Spinal cord (tissue), 9 donors: ENCODE measurements at regions not wholly inside any gene's neighbourhood (a gene's known extent, or its start where the extent isn't known, plus 50 kb on each side); places are given as distances from the start of the nearest gene placed in this dataset.
"Not testable (repeated sequence)": the region's sequence is repeated elsewhere in the genome, so short reads cannot be mapped to it uniquely, and the experiment has no call there.

Experiments used
- DNase-seq, 6 donors: peaks; one replicate each; pipeline versions ENCODE4 v3.0.0 to v3.0.0-alpha.2; 2013 to 2015; ENCODE audit warnings: low spot score in 6 of 6, low read depth in 4 of 6
- H3K27ac ChIP-seq: one replicate; pipeline ENCODE4 v1.5.1; 2013; ENCODE audit warnings: low read depth, low read length, control low read depth
- H3K27me3 ChIP-seq: one replicate; pipeline ENCODE4 v1.6.1; 2013; ENCODE audit warnings: low read length; ENCODE audit not compliant: control insufficient read depth, insufficient read depth
- H3K36me3 ChIP-seq: one replicate; pipeline ENCODE4 v1.6.1; 2013; ENCODE audit warnings: low read length; ENCODE audit not compliant: control insufficient read depth, insufficient read depth
- H3K4me1 ChIP-seq: one replicate; pipeline ENCODE4 v1.6.1; 2013; ENCODE audit warnings: low read length; ENCODE audit not compliant: control insufficient read depth, insufficient read depth
- H3K4me3 ChIP-seq: one replicate; pipeline ENCODE4 v1.5.1; 2013; ENCODE audit warnings: low read depth, low read length, control low read depth
- H3K9me3 ChIP-seq: one replicate; pipeline ENCODE4 v1.6.1; 2013; ENCODE audit warnings: low read length; ENCODE audit not compliant: control insufficient read depth, insufficient read depth
- WGBS: methylation state at CpG from one replicate; pipeline ENCODE4 v1.1.5; 2013; ENCODE audit warnings: missing lambda C conversion rate; ENCODE audit not compliant: insufficient coverage; 5-methylcytosine and 5-hydroxymethylcytosine counted together
- donor health status: healthy.

- not testable (repeated sequence) for DNase-seq, H3K4me3 ChIP-seq, H3K9me3 ChIP-seq, H3K27ac ChIP-seq, H3K4me1 ChIP-seq, H3K36me3 ChIP-seq, H3K27me3 ChIP-seq
- WGBS: no CpG with 5 or more reads among the region's 7 CpGs
Observed at GRCh38 chr9:62038260-62038659, 848.4 kb downstream of the SPATA31A7 start.

- not testable (repeated sequence) for H3K27ac ChIP-seq, H3K4me1 ChIP-seq, H3K9me3 ChIP-seq, H3K27me3 ChIP-seq, H3K4me3 ChIP-seq, DNase-seq, H3K36me3 ChIP-seq
- WGBS: no CpG with 5 or more reads among the region's 3 CpGs
Observed at GRCh38 chr9:62058155-62058554, 868.3 kb downstream of the SPATA31A7 start.

- H3K36me3 ChIP-seq, DNase-seq, H3K4me1 ChIP-seq, H3K4me3 ChIP-seq, H3K9me3 ChIP-seq, H3K27me3 ChIP-seq, H3K27ac ChIP-seq: not testable (repeated sequence)
- WGBS: no CpG with 5 or more reads among the region's 5 CpGs
Observed at GRCh38 chr9:62071043-62071442, 881.2 kb downstream of the SPATA31A7 start.

- H3K9me3 ChIP-seq, H3K4me1 ChIP-seq, DNase-seq, H3K4me3 ChIP-seq, H3K36me3 ChIP-seq, H3K27me3 ChIP-seq, H3K27ac ChIP-seq: not testable (repeated sequence)
- no CpG with 5 or more reads among the region's 10 CpGs for WGBS
Observed at GRCh38 chr9:62073401-62073800, 883.6 kb downstream of the SPATA31A7 start.

- not testable (repeated sequence) for H3K36me3 ChIP-seq, H3K9me3 ChIP-seq, H3K4me1 ChIP-seq, DNase-seq, H3K27me3 ChIP-seq, H3K27ac ChIP-seq, H3K4me3 ChIP-seq
- WGBS: no CpG with 5 or more reads among the region's 1 CpG
Observed at GRCh38 chr9:62084245-62084644, 894.4 kb downstream of the SPATA31A7 start.

GRCh38 chr9:62095714-62096345, 906.0 kb downstream of the SPATA31A7 start:
- not testable (repeated sequence) for H3K4me1 ChIP-seq, H3K9me3 ChIP-seq, H3K27me3 ChIP-seq, H3K36me3 ChIP-seq, H3K27ac ChIP-seq, DNase-seq, H3K4me3 ChIP-seq
- WGBS: no CpG with 5 or more reads among the region's 6 CpGs

GRCh38 chr9:62110486-62110885, 920.6 kb downstream of the SPATA31A7 start:
- not testable (repeated sequence) for H3K4me1 ChIP-seq
- WGBS: no CpG with 5 or more reads among the region's 5 CpGs

GRCh38 chr9:62116951-62117640, 927.3 kb downstream of the SPATA31A7 start:
- DNase-seq, H3K4me1 ChIP-seq, H3K4me3 ChIP-seq, H3K27ac ChIP-seq, H3K36me3 ChIP-seq, H3K9me3 ChIP-seq, H3K27me3 ChIP-seq: not testable (repeated sequence)
- WGBS: no CpG with 5 or more reads among the region's 6 CpGs

More at GRCh38 chr9:62110486-62110885, 920.6 kb downstream of the SPATA31A7 start:
- DNase-seq, H3K36me3 ChIP-seq, H3K27me3 ChIP-seq, H3K27ac ChIP-seq, H3K4me3 ChIP-seq, H3K9me3 ChIP-seq: not testable (repeated sequence)

- not testable (repeated sequence) for H3K27me3 ChIP-seq, H3K4me3 ChIP-seq, H3K4me1 ChIP-seq, H3K27ac ChIP-seq, DNase-seq, H3K9me3 ChIP-seq, H3K36me3 ChIP-seq
- no CpG with 5 or more reads among the region's 1 CpG for WGBS
Observed at GRCh38 chr9:62119656-62120055, 929.8 kb downstream of the SPATA31A7 start.
